BJ (cell line): ENCODE measurements at regions not wholly inside any gene's neighbourhood (a gene's known extent, or its start where the extent isn't known, plus 50 kb on each side); places are given as distances from the start of the nearest gene placed in this dataset.

Source experiments
- CTCF ChIA-PET: fragments of 350-600 bp; formaldehyde crosslinking; extraction: SDS; loops from one replicate; lab custom pipeline; 2021; ENCODE audit warnings: antibody characterized with exemption, inconsistent platforms; lab: Yijun Ruan, JAX
- POLR2A ChIA-PET: fragments of 300-600 bp; sonication (Branson Sonifier 250); formaldehyde crosslinking; extraction: SDS; loops from one replicate; lab custom pipeline; 2021; ENCODE audit warnings: antibody characterized with exemption; lab: Charles Lee
- DNase-seq: peaks from one replicate; pipeline ENCODE4 v3.0.0-alpha.2; 2011; ENCODE audit warnings: low read depth
- H3K27me3 ChIP-seq: 2 replicates; pipeline ENCODE4 v1.6.0; 2011; ENCODE audit warnings: low read length; ENCODE audit not compliant: control insufficient read depth, insufficient read depth
- H3K36me3 ChIP-seq: 2 replicates; pipeline ENCODE4 v1.5.1; 2011; ENCODE audit warnings: low read length; ENCODE audit not compliant: control insufficient read depth, insufficient read depth
- H3K4me3 ChIP-seq: 2 replicates; pipeline ENCODE4 v1.5.1; 2011; ENCODE audit warnings: low read depth, mild to moderate bottlenecking, control low read depth, low read length
- TF ChIP-seq, protein P1 (sequence below): IDR thresholded peaks from 2 replicates; pipeline ENCODE4 v1.5.1; 2011; ENCODE audit warnings: low read depth, mild to moderate bottlenecking, control low read depth, inconsistent platforms, low read length, moderate library complexity; ENCODE audit not compliant: insufficient read depth

DNA sequence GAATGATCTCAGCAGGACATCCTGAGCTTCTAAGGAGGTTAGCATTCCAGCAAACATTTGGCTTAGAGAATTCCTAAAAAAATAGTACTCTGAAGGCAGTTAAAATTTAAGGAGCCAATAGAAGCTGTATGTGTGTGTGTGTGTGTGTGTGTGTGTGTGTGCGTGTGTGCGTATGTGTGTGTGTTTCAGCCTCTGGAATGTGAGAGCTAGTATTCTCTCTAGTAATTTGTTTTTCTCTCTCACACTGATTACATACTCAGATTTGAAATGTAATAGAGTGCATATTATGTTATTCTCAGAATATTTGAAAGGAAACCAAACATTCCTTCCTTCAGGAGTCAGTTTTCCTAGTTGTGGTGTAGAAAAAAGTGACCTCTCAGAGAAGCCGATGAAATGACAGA is 279.6 kb downstream of the TMEM38B start:
- Histone ChIP-seq H3K4me3 (no peak overlapping the region), H3K27me3 (no peaks in the 10 kb centered on the region), H3K36me3 (no peaks in the 10 kb centered on the region)
- DNase-seq = peak; percentile 28
- CTCF ChIA-PET = interaction anchor here (0.6 to 1.3 kb wide), 2 partner anchors 10 to 1547 kb away, joined by 3 read pairs; no protein-coding TSS in a partner anchor
- POLR2A ChIA-PET = no interaction called here
- TF ChIP-seq, protein P1, sequence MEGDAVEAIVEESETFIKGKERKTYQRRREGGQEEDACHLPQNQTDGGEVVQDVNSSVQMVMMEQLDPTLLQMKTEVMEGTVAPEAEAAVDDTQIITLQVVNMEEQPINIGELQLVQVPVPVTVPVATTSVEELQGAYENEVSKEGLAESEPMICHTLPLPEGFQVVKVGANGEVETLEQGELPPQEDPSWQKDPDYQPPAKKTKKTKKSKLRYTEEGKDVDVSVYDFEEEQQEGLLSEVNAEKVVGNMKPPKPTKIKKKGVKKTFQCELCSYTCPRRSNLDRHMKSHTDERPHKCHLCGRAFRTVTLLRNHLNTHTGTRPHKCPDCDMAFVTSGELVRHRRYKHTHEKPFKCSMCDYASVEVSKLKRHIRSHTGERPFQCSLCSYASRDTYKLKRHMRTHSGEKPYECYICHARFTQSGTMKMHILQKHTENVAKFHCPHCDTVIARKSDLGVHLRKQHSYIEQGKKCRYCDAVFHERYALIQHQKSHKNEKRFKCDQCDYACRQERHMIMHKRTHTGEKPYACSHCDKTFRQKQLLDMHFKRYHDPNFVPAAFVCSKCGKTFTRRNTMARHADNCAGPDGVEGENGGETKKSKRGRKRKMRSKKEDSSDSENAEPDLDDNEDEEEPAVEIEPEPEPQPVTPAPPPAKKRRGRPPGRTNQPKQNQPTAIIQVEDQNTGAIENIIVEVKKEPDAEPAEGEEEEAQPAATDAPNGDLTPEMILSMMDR = no peak

DNA sequence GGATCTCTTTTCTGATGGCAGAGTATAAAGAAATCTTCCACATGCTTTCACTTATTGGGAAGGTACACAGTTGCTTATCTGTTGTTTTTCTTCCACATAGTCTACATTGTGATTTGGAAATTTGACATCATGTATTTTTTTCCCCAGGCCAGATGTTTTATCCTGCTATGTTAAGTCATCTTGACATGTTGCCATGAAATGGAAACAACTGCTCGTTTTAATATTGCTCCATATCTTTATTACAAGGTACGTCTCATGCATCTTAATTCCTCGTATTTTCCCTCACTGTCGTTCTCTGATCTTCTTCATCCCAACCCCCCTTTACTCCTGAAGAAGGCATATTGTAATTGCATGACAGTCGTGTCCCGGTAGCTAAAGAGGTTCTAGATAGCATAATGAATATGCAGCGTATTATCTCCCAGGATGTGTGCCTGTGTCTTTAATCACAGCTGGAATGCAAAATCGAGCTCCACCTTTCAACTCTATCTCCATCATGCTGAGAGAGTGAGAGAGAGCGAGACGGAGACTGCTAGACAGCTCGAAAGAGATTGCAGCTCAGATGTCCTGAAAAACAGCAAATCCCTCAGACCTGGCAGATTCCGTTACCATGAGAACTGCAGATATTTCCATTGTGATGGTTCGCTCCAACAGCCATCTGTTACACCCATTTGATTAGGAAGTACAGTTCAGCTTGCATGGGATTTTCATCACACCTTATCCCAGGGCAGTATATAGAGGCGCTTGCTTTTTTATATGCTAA is 281.7 kb downstream of the TMEM38B start:
- H3K27me3 ChIP-seq = no peaks in the 10 kb centered on the region
- no peak overlapping the region for H3K4me3 ChIP-seq
- CTCF ChIA-PET = no interaction called here
- no peak for DNase-seq
- TF ChIP-seq, protein P1 = no peak
- POLR2A ChIA-PET = no interaction called here
- H3K36me3 ChIP-seq = no peaks in the 10 kb centered on the region

DNA sequence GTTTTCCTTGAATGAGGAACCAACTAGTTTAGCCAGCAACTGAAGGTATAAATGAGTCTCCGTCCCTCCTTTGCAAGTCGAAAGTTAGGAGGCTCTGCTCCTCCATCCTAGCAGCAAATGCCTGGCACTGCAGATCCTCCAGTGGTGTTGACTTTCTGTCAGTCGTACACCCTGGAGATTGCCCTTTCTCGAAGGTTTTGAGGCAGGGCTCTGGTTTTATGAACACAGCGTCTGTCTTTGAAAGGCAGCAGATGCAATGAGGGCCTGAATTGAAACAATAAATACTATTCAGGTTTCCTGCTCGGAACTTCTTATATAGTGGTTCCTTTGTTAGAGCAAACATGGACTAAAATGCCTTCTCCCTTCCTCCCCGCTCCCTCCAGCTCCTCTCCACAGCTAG is 284.0 kb downstream of the TMEM38B start:
- DNase-seq = no peak
- H3K27me3 ChIP-seq = no peaks in the 10 kb centered on the region
- CTCF ChIA-PET = no interaction called here
- POLR2A ChIA-PET = no interaction called here
- TF ChIP-seq, protein P1 = no peak
- H3K4me3 ChIP-seq = no peak overlapping the region
- no peaks in the 10 kb centered on the region for H3K36me3 ChIP-seq

DNA sequence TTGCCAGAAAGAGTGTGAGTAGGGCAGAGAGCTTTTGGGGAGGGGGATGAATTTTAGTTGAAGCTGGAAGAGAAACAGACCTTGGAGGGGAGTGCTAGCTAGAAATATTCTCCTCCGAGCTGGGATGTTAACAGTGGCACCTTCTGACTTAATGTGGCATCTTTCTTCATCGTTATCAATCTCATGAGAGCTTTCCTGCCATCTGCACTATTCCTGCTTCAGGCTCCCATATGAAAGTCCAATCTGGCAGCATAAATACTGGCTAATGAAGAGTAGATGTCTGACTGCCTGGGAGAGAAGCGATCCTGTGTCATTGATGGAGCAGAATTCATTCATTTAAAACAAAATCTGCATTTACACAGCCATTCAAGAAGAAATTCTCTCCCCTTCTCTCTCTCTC is 284.5 kb downstream of the TMEM38B start:
- ChIA-PET CTCF (no interaction called here), POLR2A (no interaction called here)
- DNase-seq = no peak
- TF ChIP-seq, protein P1 = no peak
- H3K36me3 ChIP-seq = no peaks in the 10 kb centered on the region
- no peaks in the 10 kb centered on the region for H3K27me3 ChIP-seq
- no peak overlapping the region for H3K4me3 ChIP-seq

DNA sequence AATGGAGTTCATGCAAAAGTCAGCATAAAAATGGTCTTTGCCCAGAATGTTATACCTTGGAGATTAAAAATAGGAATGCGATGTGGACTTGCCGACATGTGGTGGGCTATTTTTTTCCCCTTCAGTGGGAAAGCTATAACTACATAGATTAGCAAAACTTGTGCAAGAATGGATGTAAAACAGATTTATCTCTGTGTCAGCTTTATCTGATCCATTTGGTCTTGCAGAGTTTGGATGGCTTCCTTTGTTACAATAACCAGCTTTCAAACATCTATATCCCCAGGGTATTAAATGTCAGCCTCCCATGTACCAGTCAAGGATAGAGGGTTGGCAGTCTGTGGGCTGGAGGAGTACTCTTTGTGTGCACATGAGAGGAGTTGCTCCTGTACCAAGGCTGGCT is 284.9 kb downstream of the TMEM38B start:
- POLR2A ChIA-PET = no interaction called here
- DNase-seq = no peak
- CTCF ChIA-PET = no interaction called here
- H3K27me3 ChIP-seq = no peaks in the 10 kb centered on the region
- no peaks in the 10 kb centered on the region for H3K36me3 ChIP-seq
- no peak overlapping the region for H3K4me3 ChIP-seq
- TF ChIP-seq, protein P1 = no peak
